DND-41 (cell line): ENCODE measurements at regions not wholly inside any gene's neighbourhood (a gene's known extent, or its start where the extent isn't known, plus 50 kb on each side); places are given as distances from the start of the nearest gene placed in this dataset.

Source experiments
- CTCF ChIP-seq: IDR thresholded peaks from 2 replicates; pipeline ENCODE4 v1.5.1; 2012; ENCODE audit warnings: borderline replicate concordance, low read length, moderate library complexity, mild to moderate bottlenecking; ENCODE audit not compliant: poor library complexity, severe bottlenecking; ENCODE audit errors: extremely low read depth
- EZH2 ChIP-seq: IDR thresholded peaks from 3 replicates; pipeline ENCODE4 v1.6.1; 2012; ENCODE audit warnings: borderline replicate concordance, low read depth, mild to moderate bottlenecking, moderate library complexity, low read length, inconsistent platforms; ENCODE audit not compliant: severe bottlenecking

GRCh38 chr11:128310005-128310404 lies 277.4 kb downstream of the ETS1 start:
- TF ChIP-seq CTCF (no peak), EZH2 (no peak)
